GM19324 (cell line): ENCODE measurements at regions not wholly inside any gene's neighbourhood (a gene's known extent, or its start where the extent isn't known, plus 50 kb on each side); places are given as distances from the start of the nearest gene placed in this dataset.

Experiments used
- ATAC-seq: cut with Tn5 transposase; IDR thresholded peaks from one replicate; pipeline ENCODE4 v1.9.1; 2021; ENCODE audit warnings: mild to moderate bottlenecking, moderate library complexity; ENCODE audit not compliant: unreplicated experiment, low FRiP score

- no peak for ATAC-seq
Measured at GRCh38 chr20:6579417-6579816, 188.1 kb upstream of the BMP2 start.

DNA sequence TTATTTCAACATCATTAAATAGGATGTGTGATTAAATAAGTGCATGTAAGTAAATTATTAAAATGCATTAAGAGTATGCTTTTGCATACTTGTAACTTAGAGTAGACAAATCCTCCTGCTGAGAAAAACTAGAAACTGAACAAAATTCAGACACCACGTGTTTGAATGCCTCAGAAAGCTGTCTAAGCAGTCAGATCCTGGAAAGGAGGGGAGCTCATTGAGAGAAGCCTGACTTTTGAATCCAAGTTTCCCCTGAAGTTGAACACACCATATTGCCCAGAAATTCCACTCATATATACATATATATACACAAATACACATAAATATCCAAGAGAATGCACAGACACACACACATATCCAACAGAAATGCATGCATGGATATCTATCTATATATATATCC is 190.0 kb upstream of the BMP2 start:
- no peak for ATAC-seq

GRCh38 chr20:6576726-6577125 is 190.8 kb upstream of the BMP2 start:
- ATAC-seq, result no peak

- ATAC-seq, result no peak
Measured at GRCh38 chr20:6575912-6576401, 191.5 kb upstream of the BMP2 start.

GRCh38 chr20:6566821-6567220 is 200.7 kb upstream of the BMP2 start:
- ATAC-seq, result no peak

DNA sequence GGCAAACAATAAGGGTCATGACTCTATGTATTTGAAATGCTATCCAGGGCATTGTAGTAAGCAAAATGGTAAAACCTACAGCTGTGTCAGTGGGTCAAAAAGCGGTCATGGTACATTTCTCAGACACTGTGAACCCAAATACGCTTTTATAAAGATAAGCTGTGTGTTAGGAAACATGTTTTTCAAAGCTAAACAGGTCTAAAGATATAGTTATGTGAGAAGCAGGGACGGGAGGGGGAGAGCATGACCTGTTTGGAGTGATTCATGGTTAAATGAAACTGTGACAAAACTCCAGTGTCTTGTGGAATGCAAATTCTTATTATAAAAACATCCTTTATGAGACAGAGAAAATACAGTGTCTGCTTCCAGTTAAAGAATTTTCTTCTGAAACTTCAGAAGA is 205.4 kb upstream of the BMP2 start:
- ATAC-seq, result no peak

GRCh38 chr20:6560978-6561377 is 206.5 kb upstream of the BMP2 start:
- no peak for ATAC-seq

GRCh38 chr20:6559791-6560190 is 207.7 kb upstream of the BMP2 start:
- no peak for ATAC-seq

GRCh38 chr20:6558341-6558740 is 209.1 kb upstream of the BMP2 start:
- no peak for ATAC-seq

DNA sequence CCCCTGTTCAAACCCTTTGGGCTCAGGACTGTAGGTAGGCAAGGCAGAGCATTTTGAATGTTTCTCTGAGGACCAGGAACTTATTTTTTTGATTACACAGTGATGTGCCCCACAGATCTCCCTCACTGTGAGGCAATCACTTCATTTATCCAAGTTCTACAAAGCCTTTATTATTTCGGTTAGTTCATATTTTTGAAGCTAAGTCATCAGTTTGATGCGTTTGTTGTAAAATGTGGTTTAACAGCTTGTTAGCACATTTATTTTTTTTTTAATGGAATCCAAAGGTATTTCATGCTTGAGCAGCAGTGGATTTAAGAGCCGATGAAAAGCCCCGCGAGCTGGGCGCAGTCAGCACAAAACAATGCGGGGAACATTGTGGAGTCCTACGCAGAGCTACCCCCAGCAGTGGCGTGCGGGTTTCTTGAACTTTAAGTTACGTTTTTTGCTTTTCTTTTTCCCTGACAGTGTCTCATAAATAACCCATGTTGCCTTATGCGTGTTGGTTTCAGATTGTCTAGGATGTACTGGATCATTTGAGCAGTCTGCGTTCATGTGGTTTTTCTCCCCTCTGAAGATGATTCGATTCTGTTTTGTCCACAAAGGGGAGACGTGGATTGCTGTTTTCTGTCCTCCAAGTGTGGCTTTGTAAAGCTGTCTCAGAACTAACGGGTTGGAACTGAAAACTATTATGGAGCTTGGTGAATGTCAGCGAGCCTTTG is 233.6 kb upstream of the BMP2 start:
- no peak for ATAC-seq

DNA sequence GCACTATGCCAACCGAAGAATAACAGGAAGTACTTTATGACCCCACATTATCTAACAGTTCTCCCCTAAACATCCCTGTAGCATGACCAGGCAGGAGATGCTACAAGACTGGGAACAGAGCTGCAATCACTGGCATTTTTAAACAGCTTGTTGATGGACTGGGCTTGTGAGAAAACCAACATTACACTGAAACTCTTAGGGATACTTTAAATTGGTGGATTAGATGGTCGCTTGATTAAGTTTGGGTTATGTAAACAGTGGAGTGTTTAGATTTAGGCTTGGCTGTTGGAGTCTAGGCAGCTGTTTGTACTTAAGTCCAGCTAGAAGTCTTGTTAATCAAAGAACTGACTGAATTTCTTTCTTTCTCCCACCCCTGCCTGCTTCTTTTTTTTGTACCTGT is 234.1 kb upstream of the BMP2 start:
- no peak for ATAC-seq

DNA sequence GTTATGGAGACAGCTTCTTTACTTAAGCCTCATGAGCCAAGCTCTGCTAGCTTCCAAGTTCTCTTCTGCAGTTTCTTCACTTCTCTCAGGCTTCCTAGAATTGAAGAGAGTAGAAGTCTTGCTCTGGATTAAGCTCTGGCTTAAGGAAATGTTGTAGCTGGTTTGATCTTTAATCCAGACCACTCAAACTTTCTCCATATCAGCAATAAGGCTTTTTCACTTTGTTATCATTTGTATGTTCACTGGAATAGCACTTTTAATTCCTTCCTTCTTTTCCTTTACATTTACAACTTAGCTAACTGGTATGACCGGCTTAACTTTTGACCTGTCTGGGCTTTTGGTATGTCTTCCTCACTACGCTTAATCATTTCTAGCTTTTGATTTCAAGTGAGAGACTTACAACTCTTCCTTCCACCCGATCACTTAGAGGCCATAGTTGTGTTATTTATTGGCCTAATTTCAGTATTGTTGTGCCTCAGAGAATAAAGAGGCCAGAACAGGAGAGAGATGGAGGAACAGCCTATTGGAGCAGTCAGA is 236.6 kb upstream of the BMP2 start:
- ATAC-seq, result no peak

GRCh38 chr20:6530254-6530653 is 237.2 kb upstream of the BMP2 start:
- no peak for ATAC-seq

DNA sequence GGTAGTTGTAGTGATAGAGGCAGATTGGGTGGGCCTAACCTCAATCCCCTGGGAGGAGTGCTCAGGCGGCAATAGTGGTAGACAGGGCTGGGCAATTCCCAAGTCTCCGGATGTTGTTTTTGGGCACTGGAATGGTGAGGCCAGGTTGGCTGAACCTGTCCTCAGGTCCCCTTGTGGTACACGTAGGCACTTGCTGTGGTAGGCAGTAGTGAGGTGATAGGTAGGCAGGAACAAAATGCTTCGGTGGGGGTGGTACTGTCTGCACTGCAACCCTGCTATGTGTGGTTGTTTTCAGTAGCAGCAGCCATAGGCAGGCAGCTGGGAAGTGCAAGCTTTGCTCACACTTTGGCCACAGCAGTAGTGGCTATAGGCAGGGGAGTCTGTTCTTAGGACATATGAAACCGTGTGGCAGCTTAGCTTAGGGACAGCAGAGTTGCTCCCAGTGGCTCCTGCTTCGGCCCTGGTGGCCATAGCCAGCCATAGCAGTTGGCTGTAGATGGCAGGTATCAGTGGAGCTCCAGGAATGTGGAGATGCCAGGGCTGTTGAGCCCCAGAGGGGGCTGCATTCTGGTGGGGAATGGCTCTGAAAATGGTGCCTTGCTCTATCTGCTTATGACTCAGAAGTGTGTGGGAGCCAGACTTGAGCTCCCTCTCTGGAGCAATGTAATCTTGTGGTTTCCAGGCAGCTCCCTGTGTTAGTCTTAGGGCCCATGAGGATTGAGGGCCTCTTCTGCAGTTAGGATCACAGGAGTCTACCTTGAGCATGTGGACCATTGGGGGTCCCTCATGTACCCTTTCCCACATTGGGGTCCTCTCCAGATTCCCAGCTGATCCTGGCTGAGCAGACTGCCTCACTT is 241.8 kb upstream of the BMP2 start:
- ATAC-seq, result no peak

GRCh38 chr20:6524305-6524704 is 243.2 kb upstream of the BMP2 start:
- ATAC-seq, result no peak

GRCh38 chr20:6519556-6519955 is 247.9 kb upstream of the BMP2 start:
- no peak for ATAC-seq

DNA sequence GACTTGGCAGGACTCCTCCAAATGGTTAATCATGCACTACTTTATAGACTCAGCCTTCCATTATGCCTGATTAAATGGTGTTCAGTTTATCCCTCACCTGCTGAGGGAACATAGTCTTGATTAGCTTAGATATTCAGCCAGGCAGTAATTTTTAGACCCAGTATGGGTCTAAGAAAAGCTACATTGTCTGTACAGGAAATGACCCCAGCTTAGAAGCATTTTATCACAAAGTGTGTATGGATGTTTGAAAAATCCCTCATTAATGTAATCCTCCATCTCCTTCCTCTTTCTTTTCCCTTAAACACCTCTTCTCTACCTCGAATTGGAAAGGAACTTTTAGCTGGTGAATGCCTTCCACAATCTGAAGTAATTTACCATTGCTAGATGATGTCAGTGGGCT is 252.2 kb upstream of the BMP2 start:
- no peak for ATAC-seq

DNA sequence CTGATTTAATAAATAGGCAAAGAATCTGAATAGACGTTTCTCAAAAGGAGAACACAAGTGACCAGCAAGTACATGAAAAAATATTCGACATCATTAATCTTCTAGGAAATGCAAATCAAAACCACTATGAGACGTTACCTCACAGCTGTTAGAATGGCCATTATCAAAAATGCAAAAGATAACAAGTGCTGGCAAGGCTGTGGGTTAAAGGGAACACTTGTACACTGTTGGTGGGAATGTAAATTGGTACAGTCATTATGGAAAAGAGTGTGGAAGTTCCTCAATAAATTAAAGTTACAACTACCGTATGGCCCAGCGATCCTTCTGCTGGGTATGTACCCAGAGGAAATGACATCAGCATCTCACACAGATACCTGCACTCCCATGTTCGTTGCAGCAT is 253.9 kb upstream of the BMP2 start:
- no peak for ATAC-seq

DNA sequence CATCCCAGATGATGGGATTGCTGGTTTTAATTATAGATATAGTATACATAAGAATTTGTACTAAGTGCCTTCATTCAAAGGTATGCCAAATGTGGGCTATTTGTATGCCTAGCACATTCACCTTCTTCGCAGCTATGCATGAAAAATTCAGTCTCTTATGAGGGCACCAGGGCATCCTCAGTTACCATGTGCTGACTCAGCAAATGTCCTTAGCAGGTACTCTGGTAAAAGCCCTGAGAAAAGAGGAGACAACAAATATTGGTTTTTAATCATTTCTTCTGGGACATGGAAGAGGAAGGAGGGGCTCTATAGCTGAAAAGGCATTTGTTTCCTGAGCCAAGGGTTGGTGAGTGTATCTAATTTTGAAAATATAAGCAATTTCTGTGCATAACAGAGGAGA is 258.1 kb upstream of the BMP2 start:
- no peak for ATAC-seq

DNA sequence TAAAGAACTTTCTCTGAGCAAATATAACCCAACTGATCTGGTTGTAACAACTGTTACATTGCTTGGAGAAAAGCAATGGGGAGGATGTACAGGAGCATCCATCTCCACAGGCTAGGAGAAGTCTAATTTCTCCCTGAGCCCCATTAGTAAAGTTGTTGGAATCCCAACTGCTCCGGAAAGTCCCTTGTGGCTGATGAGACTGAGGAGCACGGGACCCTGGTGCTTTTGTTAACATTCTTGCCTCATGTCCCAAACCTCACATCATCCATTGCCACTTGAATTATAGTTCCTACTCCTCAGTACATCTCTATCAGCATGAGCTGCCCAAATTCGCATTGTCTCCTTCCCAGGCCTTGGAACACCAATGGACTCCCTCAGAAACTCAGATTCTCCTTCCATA is 260.6 kb upstream of the BMP2 start:
- ATAC-seq, result no peak

GRCh38 chr20:6504826-6505225 is 262.7 kb upstream of the BMP2 start:
- no peak for ATAC-seq

GRCh38 chr20:6504179-6504578 is 263.3 kb upstream of the BMP2 start:
- no peak for ATAC-seq
